GM12872 (cell line): ENCODE measurements at regions not wholly inside any gene's neighbourhood (a gene's known extent, or its start where the extent isn't known, plus 50 kb on each side); places are given as distances from the start of the nearest gene placed in this dataset.

ENCODE experiments used
- CTCF ChIP-seq: IDR thresholded peaks from 3 replicates; pipeline ENCODE4 v1.5.1; 2011; ENCODE audit warnings: low read depth, mild to moderate bottlenecking, low read length, moderate library complexity; ENCODE audit not compliant: insufficient read depth

DNA sequence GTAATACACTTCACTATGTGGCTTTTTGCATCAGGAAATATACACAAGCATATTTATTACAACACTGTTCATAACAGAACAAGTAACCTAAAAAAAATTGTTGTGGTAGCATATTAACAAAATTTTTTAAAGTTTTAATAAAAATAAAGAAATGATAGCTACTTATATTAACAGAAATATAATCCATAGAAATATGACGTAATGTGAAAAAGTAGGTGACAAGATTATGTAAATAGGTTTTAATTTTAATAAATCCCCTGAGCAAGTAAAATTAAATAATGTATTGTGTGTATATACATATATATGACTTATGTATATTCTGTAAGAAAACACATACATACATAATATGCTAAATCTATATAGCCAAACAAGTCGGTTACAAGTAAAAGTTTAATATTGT, 359.9 kb downstream of the SEC16B start:
- no peak for TF ChIP-seq CTCF

GRCh38 chr1:177600936-177601335, 368.9 kb downstream of the SEC16B start:
- TF ChIP-seq CTCF: no peak

- TF ChIP-seq CTCF: no peak
Measured at GRCh38 chr1:177600321-177600720, 369.5 kb downstream of the SEC16B start.

GRCh38 chr1:177597393-177597792, 372.5 kb downstream of the SEC16B start:
- no peak for TF ChIP-seq CTCF

GRCh38 chr1:177596485-177596884, 373.4 kb downstream of the SEC16B start:
- no peak for TF ChIP-seq CTCF

DNA sequence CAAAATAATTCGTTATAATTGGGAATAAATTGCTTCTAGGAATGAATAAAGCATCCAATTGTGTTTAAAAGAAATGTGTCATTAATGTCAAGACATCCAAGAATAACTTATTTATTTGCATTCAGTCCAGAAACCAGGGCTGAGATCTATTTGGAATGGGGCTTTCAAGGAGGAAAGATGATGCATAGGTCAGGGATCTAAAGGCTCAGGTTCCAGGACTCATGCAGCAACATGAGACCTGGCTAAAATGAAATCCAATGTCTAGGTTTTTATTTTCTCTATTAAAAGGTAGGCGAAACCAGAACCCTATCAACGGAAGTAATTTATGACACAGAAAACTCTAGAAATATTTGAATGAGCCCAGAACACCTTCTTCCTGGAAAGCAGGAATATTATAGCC, 376.8 kb downstream of the SEC16B start:
- TF ChIP-seq CTCF: no peak

GRCh38 chr1:177592624-177593023, 377.2 kb downstream of the SEC16B start:
- no peak for TF ChIP-seq CTCF

DNA sequence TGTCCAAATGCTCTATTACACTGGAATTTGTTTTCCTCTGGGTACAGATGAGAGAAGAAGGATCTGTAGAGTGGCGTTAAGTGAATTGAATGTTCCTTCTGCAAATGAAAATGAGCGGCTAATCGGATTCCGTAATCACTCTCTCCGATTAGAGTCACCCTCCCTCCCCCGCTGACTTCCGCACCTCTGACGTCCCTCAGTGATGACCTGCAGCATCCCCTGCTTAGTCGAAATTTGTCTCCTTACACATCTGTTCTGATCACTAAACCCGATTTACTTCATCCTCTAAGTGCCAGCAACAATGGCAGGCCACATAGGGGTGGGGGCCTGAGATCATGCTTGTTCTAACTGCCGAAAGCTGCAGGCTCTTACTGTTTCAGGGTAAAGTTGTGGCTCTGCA, 378.7 kb downstream of the SEC16B start:
- no peak for TF ChIP-seq CTCF
